ENCODE measurements at regions not wholly inside any gene's neighbourhood (a gene's known extent, or its start where the extent isn't known, plus 50 kb on each side); places are given as distances from the start of the nearest gene placed in this dataset.

DNA sequence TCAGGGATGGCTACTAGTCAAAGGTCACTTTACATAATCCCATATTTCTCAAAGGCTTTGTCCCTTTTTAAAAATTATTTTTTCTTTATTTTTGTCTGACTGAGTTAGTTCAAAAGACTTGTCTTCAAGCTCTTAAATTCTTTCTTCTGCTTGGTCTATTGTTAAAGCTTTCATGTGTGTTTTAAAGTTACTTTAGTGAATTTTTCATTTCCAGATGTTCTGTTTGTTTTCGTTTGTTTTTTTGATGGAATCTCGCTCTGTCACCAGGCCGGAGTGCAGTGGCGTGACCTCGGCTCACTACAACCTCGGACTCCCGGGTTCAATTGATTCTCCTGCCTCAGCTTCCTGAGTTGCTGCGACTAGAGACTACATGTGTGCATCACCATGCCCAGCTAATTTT lies 55.0 kb upstream of the SNCAIP start:
- POLR2A ChIA-PET = no interaction called here
- DNase-seq (no peak), ATAC-seq (no peak)
- Mint-ChIP-seq H3K36me3 (peaks cover 0 to 25% (median 6%) of the 10 kb centered on the region in 3 donors), H3K4me1 (no peaks in the 10 kb centered on the region), H3K27me3 (no peaks in the 10 kb centered on the region), H3K4me3 (no peak overlapping the region), H3K9me3 (peaks cover 17 to 67% (median 30%) of the 10 kb centered on the region in 9 donors), H3K27ac (no peak overlapping the region)

DNA sequence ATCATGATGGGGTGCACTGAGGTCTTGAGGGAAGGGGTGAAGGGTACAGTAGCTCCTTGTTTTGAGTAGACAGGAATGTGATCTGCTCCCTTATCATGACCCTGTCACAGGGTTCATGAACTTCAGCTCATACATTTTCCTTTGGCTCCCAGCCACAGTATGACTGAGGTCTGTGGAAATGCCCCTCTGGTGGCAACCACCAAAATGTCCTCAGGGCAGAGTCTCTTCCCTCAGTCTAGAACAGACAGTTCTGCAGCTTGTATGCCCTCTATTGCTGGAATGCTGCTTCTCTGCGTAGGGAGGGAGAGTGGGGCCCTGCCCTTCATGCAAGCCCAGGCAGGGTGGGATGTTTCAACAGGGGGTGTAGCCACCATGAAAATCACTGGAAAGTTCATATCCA lies 53.8 kb upstream of the SNCAIP start:
- Mint-ChIP-seq H3K9me3 (peaks cover 17 to 62% (median 28%) of the 10 kb centered on the region in 9 donors), H3K27me3 (peaks cover 3 to 10% (median 4%) of the 10 kb centered on the region in 5 donors), H3K36me3 (peaks cover 0 to 25% (median 6%) of the 10 kb centered on the region in 3 donors), H3K4me3 (no peak overlapping the region), H3K27ac (no peak overlapping the region), H3K4me1 (no peaks in the 10 kb centered on the region)
- POLR2A ChIA-PET = no interaction called here
- ATAC-seq (no peak), DNase-seq (no peak)

DNA sequence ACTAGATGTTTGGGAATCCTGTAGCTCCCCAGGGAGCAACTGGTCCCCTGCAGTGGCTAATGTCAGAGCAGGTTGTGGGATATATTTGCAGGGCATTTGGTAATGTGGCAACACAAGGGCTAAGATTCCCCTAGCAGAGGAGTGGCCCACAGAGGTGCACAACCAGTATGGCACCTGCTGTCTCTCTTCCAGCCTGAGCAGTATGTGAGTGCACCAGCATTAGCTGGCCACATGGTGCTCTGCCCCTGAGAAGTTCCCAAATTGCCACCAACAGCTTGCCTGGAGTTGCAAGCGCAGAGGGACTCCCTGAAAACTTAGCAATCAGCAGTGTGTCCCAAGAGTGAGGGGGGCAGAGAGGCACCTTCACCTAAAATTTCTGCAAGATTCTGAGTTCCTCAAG lies 53.2 kb upstream of the SNCAIP start:
- peaks cover 3 to 10% (median 4%) of the 10 kb centered on the region in 5 donors for H3K27me3 Mint-ChIP-seq
- peaks cover 0 to 25% (median 6%) of the 10 kb centered on the region in 3 donors for H3K36me3 Mint-ChIP-seq
- peaks cover 17 to 56% (median 28%) of the 10 kb centered on the region in 9 donors for H3K9me3 Mint-ChIP-seq
- no peak overlapping the region for H3K4me3 Mint-ChIP-seq
- H3K4me1 Mint-ChIP-seq = no peaks in the 10 kb centered on the region
- DNase-seq = no peak
- no peak for ATAC-seq
- POLR2A ChIA-PET = no interaction called here
- no peak overlapping the region for H3K27ac Mint-ChIP-seq

DNA sequence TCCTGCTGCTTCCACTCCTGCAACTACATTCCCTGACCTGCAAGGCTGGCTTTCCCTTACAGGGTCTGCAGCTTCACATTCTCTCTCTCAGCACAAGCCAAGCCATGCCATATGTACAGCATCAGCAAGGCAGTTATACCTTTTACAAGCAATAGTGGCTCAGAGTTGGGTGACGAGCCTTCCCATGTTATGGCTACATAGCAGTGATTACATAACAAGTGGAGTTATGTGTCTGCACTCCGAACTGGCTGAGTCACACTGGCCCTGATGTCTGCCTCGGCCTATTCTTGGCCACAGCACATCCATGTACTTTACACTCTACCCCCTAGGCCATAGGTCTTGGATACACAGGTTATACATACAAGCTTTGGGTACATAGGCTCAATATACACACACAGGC lies 52.0 kb upstream of the SNCAIP start:
- POLR2A ChIA-PET = no interaction called here
- no peak overlapping the region for H3K4me3 Mint-ChIP-seq
- DNase-seq = no peak
- no peaks in the 10 kb centered on the region for H3K4me1 Mint-ChIP-seq
- no peak for ATAC-seq
- no peak overlapping the region for H3K27ac Mint-ChIP-seq
- H3K36me3 Mint-ChIP-seq = peaks cover 0 to 25% (median 4%) of the 10 kb centered on the region in 3 donors
- peaks cover 3 to 10% (median 4%) of the 10 kb centered on the region in 5 donors for H3K27me3 Mint-ChIP-seq
- peaks cover 9 to 44% (median 20%) of the 10 kb centered on the region in 9 donors for H3K9me3 Mint-ChIP-seq

DNA sequence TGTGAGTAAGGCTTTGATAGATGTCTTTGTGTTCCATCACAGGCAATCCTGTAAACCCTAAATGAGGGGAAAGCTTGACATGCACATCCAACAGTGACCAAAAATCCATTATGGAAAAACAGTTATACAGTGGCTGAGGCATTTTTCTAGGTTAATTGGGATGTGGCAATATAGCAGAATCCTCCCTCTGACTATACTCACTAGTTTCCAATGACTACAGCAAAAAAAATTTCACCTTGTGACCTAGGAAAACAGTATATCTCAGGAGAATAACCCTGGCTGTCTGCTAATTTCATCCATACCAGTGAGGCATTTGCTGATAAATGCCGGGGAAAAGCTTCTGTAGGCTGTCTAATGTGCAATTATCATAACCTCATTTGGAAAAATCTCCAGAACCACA lies 49.9 kb upstream of the SNCAIP start:
- Mint-ChIP-seq H3K27me3 (peaks cover 3 to 20% (median 6%) of the 10 kb centered on the region in 5 donors), H3K36me3 (peaks cover 0 to 8% (median 0%) of the 10 kb centered on the region in 3 donors), H3K9me3 (peaks cover 5 to 23% (median 10%) of the 10 kb centered on the region in 9 donors), H3K4me3 (no peak overlapping the region), H3K4me1 (no peaks in the 10 kb centered on the region), H3K27ac (no peak overlapping the region)
- DNase-seq = no peak
- ATAC-seq = no peak
- POLR2A ChIA-PET = no interaction called here
